ENCODE measurements at regions not wholly inside any gene's neighbourhood (a gene's known extent, or its start where the extent isn't known, plus 50 kb on each side); places are given as distances from the start of the nearest gene placed in this dataset.

DNA sequence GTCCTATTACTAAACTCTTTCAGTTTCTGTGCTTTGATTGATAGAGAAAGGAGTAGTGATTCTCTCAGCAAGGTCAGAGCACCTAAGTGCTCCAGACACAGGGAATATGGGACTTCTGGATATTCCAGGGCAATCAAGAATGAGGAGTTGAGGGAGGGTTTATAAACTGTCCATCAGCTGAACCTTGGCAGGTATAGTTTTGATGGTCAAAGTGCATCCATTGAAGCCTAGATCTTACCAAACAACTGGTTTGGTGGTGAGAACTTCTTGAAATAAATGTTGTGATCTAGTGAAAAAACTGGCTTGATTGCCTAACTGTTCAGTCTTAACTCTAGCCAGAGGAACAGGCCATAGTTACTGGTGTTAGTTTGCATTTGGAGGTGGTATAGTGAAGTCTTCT, 207.0 kb upstream of the ONECUT1 start:
- Histone ChIP-seq H2AFZ (ENCODE audit: insufficient read depth, low read depth, low read length, poor library complexity, severe bottlenecking) (no peak overlapping the region), H3K4me2 (replicated peaks; ENCODE audit: low read depth, low read length, poor library complexity, severe bottlenecking) (no peak overlapping the region), H3K27ac (ENCODE audit: low read length in 2 of 2) (no peak overlapping the region), H4K20me1 (ENCODE audit: control insufficient read depth, insufficient read depth, low read length, poor library complexity, severe bottlenecking) (no peaks in the 10 kb centered on the region), H3K36me3 (replicated peaks in 1 of 2; ENCODE audit: control extremely low read depth in 1 of 2, control insufficient read depth in 1 of 2, extremely low read depth in 1 of 2, insufficient read depth in 2 of 2, low read length in 1 of 2) (no peaks in the 10 kb centered on the region), H3K27me3 (replicated peaks in 1 of 4; ENCODE audit: control extremely low read depth in 1 of 4, control insufficient read depth in 3 of 4, insufficient read depth in 4 of 4, low read length in 3 of 4) (no peaks in the 10 kb centered on the region), H3K4me3 (ENCODE audit: control extremely low read depth in 1 of 5, extremely low read depth in 1 of 5, insufficient read depth in 1 of 5, low read depth in 2 of 5, low read length in 4 of 5) (no peak overlapping the region), H3K79me2 (ENCODE audit: control insufficient read depth, insufficient read depth, low read length) (no peaks in the 10 kb centered on the region), H3K9ac (ENCODE audit: low read length) (no peak overlapping the region), H3K4me1 (ENCODE audit: control insufficient read depth in 2 of 2, insufficient read depth in 2 of 2, low read length in 2 of 2) (no peaks in the 10 kb centered on the region), H3K9me3 (ENCODE audit: control extremely low read depth in 1 of 3, control insufficient read depth in 2 of 3, insufficient read depth in 1 of 3, low read length in 2 of 3) (peaks cover 0 to 2% (median 1%) of the 10 kb centered on the region in 3 donors)
- no peak for DNase-seq
- intact Hi-C loops (cut with micrococcal nuclease), result no loop called here
- H3K4me3 Mint-ChIP-seq, result no peak overlapping the region
- TF ChIP-seq, protein P1, sequence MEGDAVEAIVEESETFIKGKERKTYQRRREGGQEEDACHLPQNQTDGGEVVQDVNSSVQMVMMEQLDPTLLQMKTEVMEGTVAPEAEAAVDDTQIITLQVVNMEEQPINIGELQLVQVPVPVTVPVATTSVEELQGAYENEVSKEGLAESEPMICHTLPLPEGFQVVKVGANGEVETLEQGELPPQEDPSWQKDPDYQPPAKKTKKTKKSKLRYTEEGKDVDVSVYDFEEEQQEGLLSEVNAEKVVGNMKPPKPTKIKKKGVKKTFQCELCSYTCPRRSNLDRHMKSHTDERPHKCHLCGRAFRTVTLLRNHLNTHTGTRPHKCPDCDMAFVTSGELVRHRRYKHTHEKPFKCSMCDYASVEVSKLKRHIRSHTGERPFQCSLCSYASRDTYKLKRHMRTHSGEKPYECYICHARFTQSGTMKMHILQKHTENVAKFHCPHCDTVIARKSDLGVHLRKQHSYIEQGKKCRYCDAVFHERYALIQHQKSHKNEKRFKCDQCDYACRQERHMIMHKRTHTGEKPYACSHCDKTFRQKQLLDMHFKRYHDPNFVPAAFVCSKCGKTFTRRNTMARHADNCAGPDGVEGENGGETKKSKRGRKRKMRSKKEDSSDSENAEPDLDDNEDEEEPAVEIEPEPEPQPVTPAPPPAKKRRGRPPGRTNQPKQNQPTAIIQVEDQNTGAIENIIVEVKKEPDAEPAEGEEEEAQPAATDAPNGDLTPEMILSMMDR (IDR thresholded peaks at IDR 0.05), result no peak
- TF ChIP-seq EZH2 (IDR thresholded peaks at IDR 0.05; ENCODE audit: borderline replicate concordance, insufficient read depth, low read depth, low read length, poor library complexity, severe bottlenecking), result no peak
- peaks cover 9% of the 10 kb centered on the region for H3K9me3 Mint-ChIP-seq (ENCODE audit: insufficient read depth)
- H3K4me1 Mint-ChIP-seq, result no peaks in the 10 kb centered on the region
- CTCF ChIA-PET, result no interaction called here
- ATAC-seq (ENCODE audit: low read depth), result no peak
- H3K27ac Mint-ChIP-seq, result no peak overlapping the region
- H3K27me3 Mint-ChIP-seq, result peaks cover 18% of the 10 kb centered on the region
- POLR2A ChIA-PET, result no interaction called here

DNA sequence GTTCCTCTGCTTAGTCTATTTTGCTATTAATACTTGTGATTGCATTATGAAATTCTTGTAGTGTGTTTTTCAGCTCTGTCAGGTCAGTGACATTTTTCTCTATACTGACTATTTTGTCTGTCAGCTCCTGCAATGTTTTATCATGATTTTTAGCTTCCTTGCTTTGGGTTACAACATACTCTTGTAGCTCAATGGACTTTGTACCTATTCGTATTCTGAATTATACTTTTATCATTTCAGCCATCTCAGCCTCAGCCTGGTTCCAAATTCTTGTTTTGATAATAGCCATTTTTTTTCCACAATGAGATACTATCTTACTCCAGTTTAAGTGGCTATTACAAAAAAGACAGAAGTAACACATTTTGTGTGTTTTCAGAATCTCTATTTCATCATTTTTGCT, 204.2 kb upstream of the ONECUT1 start:
- no peak overlapping the region for H3K4me3 Mint-ChIP-seq

More for the DNA sequence above, 204.2 kb upstream of the ONECUT1 start:
- H3K27ac Mint-ChIP-seq, result no peak overlapping the region
- Histone ChIP-seq H3K9me3 (ENCODE audit: control extremely low read depth in 1 of 3, control insufficient read depth in 2 of 3, insufficient read depth in 1 of 3, low read length in 2 of 3) (peaks cover 0 to 2% (median 1%) of the 10 kb centered on the region in 3 donors), H3K9ac (ENCODE audit: low read length) (no peak overlapping the region), H3K36me3 (replicated peaks in 1 of 2; ENCODE audit: control extremely low read depth in 1 of 2, control insufficient read depth in 1 of 2, extremely low read depth in 1 of 2, insufficient read depth in 2 of 2, low read length in 1 of 2) (no peaks in the 10 kb centered on the region), H3K27ac (ENCODE audit: low read length in 2 of 2) (no peak overlapping the region), H3K4me1 (ENCODE audit: control insufficient read depth in 2 of 2, insufficient read depth in 2 of 2, low read length in 2 of 2) (no peaks in the 10 kb centered on the region), H2AFZ (ENCODE audit: insufficient read depth, low read depth, low read length, poor library complexity, severe bottlenecking) (no peak overlapping the region), H3K4me3 (ENCODE audit: control extremely low read depth in 1 of 5, extremely low read depth in 1 of 5, insufficient read depth in 1 of 5, low read depth in 2 of 5, low read length in 4 of 5) (no peak overlapping the region), H3K27me3 (replicated peaks in 1 of 4; ENCODE audit: control extremely low read depth in 1 of 4, control insufficient read depth in 3 of 4, insufficient read depth in 4 of 4, low read length in 3 of 4) (no peaks in the 10 kb centered on the region), H3K4me2 (replicated peaks; ENCODE audit: low read depth, low read length, poor library complexity, severe bottlenecking) (no peak overlapping the region), H4K20me1 (ENCODE audit: control insufficient read depth, insufficient read depth, low read length, poor library complexity, severe bottlenecking) (no peaks in the 10 kb centered on the region), H3K79me2 (ENCODE audit: control insufficient read depth, insufficient read depth, low read length) (no peaks in the 10 kb centered on the region)
- no peaks in the 10 kb centered on the region for H3K4me1 Mint-ChIP-seq
- WGBS (ENCODE audit: insufficient coverage), result no CpG with 5 or more reads among the region's 1 CpG
- peaks cover 18% of the 10 kb centered on the region for H3K27me3 Mint-ChIP-seq
- TF ChIP-seq EZH2 (IDR thresholded peaks at IDR 0.05; ENCODE audit: borderline replicate concordance, insufficient read depth, low read depth, low read length, poor library complexity, severe bottlenecking), result no peak
- TF ChIP-seq, protein P1 (IDR thresholded peaks at IDR 0.05), result no peak
- intact Hi-C loops (cut with micrococcal nuclease), result no loop called here
- CTCF ChIA-PET, result no interaction called here
- ATAC-seq (ENCODE audit: low read depth), result no peak
- no peak for DNase-seq
- H3K9me3 Mint-ChIP-seq (ENCODE audit: insufficient read depth), result peaks cover 9% of the 10 kb centered on the region
- POLR2A ChIA-PET, result no interaction called here

Measured in B cell (primary cell).